H1 (cell line): ENCODE measurements at regions not wholly inside any gene's neighbourhood (a gene's known extent, or its start where the extent isn't known, plus 50 kb on each side); places are given as distances from the start of the nearest gene placed in this dataset.

Experiments used
- CTCF ChIA-PET: fragments of 300-600 bp; sonication (Branson Sonifier 250); formaldehyde crosslinking; loops from one replicate; lab custom pipeline; 2021; ENCODE audit not compliant: partially characterized antibody; lab: Charles Lee
- POLR2A ChIA-PET: fragments of 300-600 bp; sonication (Branson Sonifier 250); formaldehyde crosslinking; loops from one replicate; lab custom pipeline; 2021; ENCODE audit warnings: inconsistent platforms; ENCODE audit not compliant: partially characterized antibody; lab: Charles Lee
- DNase-seq, 2 experiments: peaks; one replicate each; pipeline versions ENCODE4 v3.0.0 to v3.0.0-alpha.2; 2010 to 2022; ENCODE audit warnings: low spot score in 2 of 2, low read depth in 1 of 2, mixed read lengths in 1 of 2
- FAIRE-seq: peaks from 2 replicates; lab custom pipeline; 2011; peaks lifted over from hg19 to GRCh38; lab: Jason Lieb, UNC
- H2AFZ ChIP-seq: 2 replicates; pipeline ENCODE4 v1.8.1; 2012; ENCODE audit warnings: low read length, inconsistent platforms
- H2AK5ac ChIP-seq: 2 replicates; pipeline ENCODE4 v1.6.1; 2013; ENCODE audit warnings: low read depth, low read length
- H2BK120ac ChIP-seq: replicated peaks from 2 replicates; pipeline ENCODE3; 2013; ENCODE audit warnings: low read depth, low read length, inconsistent platforms
- H2BK12ac ChIP-seq: 2 replicates; pipeline ENCODE4 v1.6.1; 2013; ENCODE audit warnings: low read depth, low read length
- H2BK15ac ChIP-seq: 2 replicates; pipeline ENCODE4 v1.6.1; 2013; ENCODE audit warnings: low read length
- H2BK20ac ChIP-seq: 2 replicates; pipeline ENCODE4 v1.6.1; 2013; ENCODE audit warnings: low read length
- H2BK5ac ChIP-seq: 2 replicates; pipeline ENCODE4 v1.6.1; 2013; ENCODE audit warnings: low read depth, low read length
- H3K14ac ChIP-seq: 2 replicates; pipeline ENCODE4 v1.6.1; 2013; ENCODE audit warnings: inconsistent platforms; ENCODE audit not compliant: insufficient read length
- H3K18ac ChIP-seq: 2 replicates; pipeline ENCODE4 v1.6.1; 2013; ENCODE audit warnings: low read length; ENCODE audit errors: extremely low read depth
- H3K23ac ChIP-seq: 2 replicates; pipeline ENCODE4 v1.6.1; 2013; ENCODE audit warnings: inconsistent platforms; ENCODE audit not compliant: insufficient read length
- H3K23me2 ChIP-seq: 2 replicates; pipeline ENCODE4 v1.6.1; 2013; ENCODE audit warnings: low read depth, low read length
- H3K27ac ChIP-seq: 2 replicates; pipeline ENCODE4 v1.6.1; 2011; ENCODE audit warnings: low read depth, low read length, inconsistent platforms
- H3K27me3 ChIP-seq, 4 experiments: replicated peaks in 1 of 4; 1 replicate in 1 of 4; 2 replicates in 3 of 4; pipeline versions ENCODE4 v1.6.1 to v1.8.1; 2011 to 2013; ENCODE audit warnings: low read length in 3 of 4, mild to moderate bottlenecking in 3 of 4, inconsistent platforms in 2 of 4, mixed read lengths in 2 of 4, moderate library complexity in 1 of 4; ENCODE audit not compliant: control insufficient read depth in 3 of 4, insufficient read depth in 3 of 4; ENCODE audit errors: extremely low read depth in 1 of 4
- H3K36me3 ChIP-seq, 4 experiments: 2 replicates each; pipeline versions ENCODE4 v1.6.1 to v1.8.1; 2011 to 2013; ENCODE audit warnings: mild to moderate bottlenecking in 4 of 4, low read length in 3 of 4, moderate library complexity in 2 of 4, control low read depth in 1 of 4, inconsistent platforms in 1 of 4; ENCODE audit not compliant: insufficient read depth in 4 of 4, control insufficient read depth in 2 of 4
- H3K4ac ChIP-seq: replicated peaks from 2 replicates; pipeline ENCODE3; 2013; ENCODE audit warnings: low read length, low read depth, mixed read lengths, inconsistent platforms; ENCODE audit not compliant: insufficient read length
- H3K4me1 ChIP-seq, 4 experiments: replicated peaks in 1 of 4; 1 replicate in 1 of 4; 2 replicates in 3 of 4; pipeline versions ENCODE4 v1.6.1 to v1.8.1; 2011 to 2013; ENCODE audit warnings: low read length in 3 of 4, inconsistent platforms in 2 of 4, mixed read lengths in 1 of 4; ENCODE audit not compliant: insufficient read depth in 4 of 4, control insufficient read depth in 3 of 4
- H3K4me2 ChIP-seq, 2 experiments: 2 replicates each; pipeline versions ENCODE4 v1.6.1 to v1.8.1; 2011 to 2013; ENCODE audit warnings: low read depth in 2 of 2, low read length in 2 of 2, control low read depth in 1 of 2, inconsistent platforms in 1 of 2, mild to moderate bottlenecking in 1 of 2; ENCODE audit not compliant: insufficient read depth in 1 of 2
- H3K4me3 ChIP-seq, 4 experiments: fragments of 200-600, 300-600 bp in 1 of 4; sonication (generic), shearing (Covaris generic), sonication (Bioruptor Twin) in 1 of 4; 2 replicates each; pipeline versions ENCODE4 v1.5.1 to v1.8.1; 2011 to 2016; ENCODE audit warnings: low read length in 4 of 4, low read depth in 3 of 4, control low read depth in 2 of 4, inconsistent platforms in 2 of 4, mild to moderate bottlenecking in 2 of 4, mixed read lengths in 1 of 4, moderate library complexity in 1 of 4; ENCODE audit not compliant: insufficient read depth in 2 of 4; ENCODE audit errors: extremely low read depth in 1 of 4
- H3K56ac ChIP-seq: replicated peaks from 2 replicates; pipeline ENCODE3; 2013; ENCODE audit warnings: low read depth, mild to moderate bottlenecking, mixed read lengths, low read length, inconsistent platforms; ENCODE audit not compliant: insufficient read length
- H3K79me1 ChIP-seq: 2 replicates; pipeline ENCODE4 v1.6.1; 2013; ENCODE audit warnings: low read depth, low read length, control low read depth
- H3K79me2 ChIP-seq, 2 experiments: 2 replicates each; pipeline versions ENCODE4 v1.6.1 to v1.8.1; 2012 to 2013; ENCODE audit warnings: low read length in 2 of 2, mild to moderate bottlenecking in 2 of 2, inconsistent platforms in 1 of 2; ENCODE audit not compliant: insufficient read depth in 2 of 2, control insufficient read depth in 1 of 2
- H3K9ac ChIP-seq, 4 experiments: replicated peaks in 1 of 4; 1 replicate in 1 of 4; 2 replicates in 3 of 4; pipeline versions ENCODE4 v1.6.1 to v1.8.1; 2011 to 2013; ENCODE audit warnings: low read depth in 3 of 4, low read length in 3 of 4, control low read depth in 2 of 4, mild to moderate bottlenecking in 2 of 4, moderate library complexity in 2 of 4, inconsistent platforms in 1 of 4; ENCODE audit errors: extremely low read depth in 1 of 4
- H3K9me3 ChIP-seq, 2 experiments: 2 replicates each; pipeline versions ENCODE4 v1.6.1 to v1.8.1; 2012 to 2013; ENCODE audit warnings: mild to moderate bottlenecking in 2 of 2, moderate library complexity in 2 of 2, control low read depth in 1 of 2, inconsistent platforms in 1 of 2, low read depth in 1 of 2, low read length in 1 of 2, mixed read lengths in 1 of 2; ENCODE audit not compliant: insufficient read depth in 2 of 2
- H4K20me1 ChIP-seq, 2 experiments: replicated peaks in 1 of 2; 2 replicates each; pipeline versions ENCODE3 to v1.8.1; 2011 to 2013; ENCODE audit warnings: inconsistent platforms in 2 of 2, low read length in 2 of 2, mild to moderate bottlenecking in 1 of 2; ENCODE audit not compliant: insufficient read depth in 2 of 2, control insufficient read depth in 1 of 2
- H4K5ac ChIP-seq: 2 replicates; pipeline ENCODE4 v1.6.1; 2013; ENCODE audit warnings: low read length, low read depth, mixed read lengths, inconsistent platforms; ENCODE audit not compliant: insufficient read length
- H4K8ac ChIP-seq: 2 replicates; pipeline ENCODE4 v1.8.0; 2013; ENCODE audit warnings: mild to moderate bottlenecking, moderate library complexity, low read length, inconsistent platforms; ENCODE audit not compliant: insufficient read depth; ENCODE audit errors: extremely low read depth
- H4K91ac ChIP-seq: replicated peaks from 2 replicates; pipeline ENCODE3; 2013; ENCODE audit warnings: low read length, mixed read lengths, inconsistent platforms; ENCODE audit not compliant: insufficient read length
- ATF3 ChIP-seq: IDR thresholded peaks from 2 replicates; pipeline ENCODE4 v1.6.1; 2011; ENCODE audit warnings: low read depth, mild to moderate bottlenecking, low read length; ENCODE audit not compliant: insufficient read depth
- BACH1 ChIP-seq: IDR thresholded peaks from 2 replicates; pipeline ENCODE4 v1.6.1; 2012; ENCODE audit warnings: low read length, improper control_type of control experiment
- CBX5 ChIP-seq: fragments of 300-800, 300-1000 bp; sonication (generic); IDR thresholded peaks from 2 replicates; pipeline ENCODE4 v1.7.1; 2016; ENCODE audit warnings: antibody characterized with exemption, low read length, low read depth
- CTBP2 ChIP-seq: IDR thresholded peaks from 2 replicates; pipeline ENCODE4 v1.7.0; 2011; ENCODE audit warnings: borderline replicate concordance, mild to moderate bottlenecking, moderate library complexity, mixed read lengths, low read length; ENCODE audit not compliant: insufficient read depth, insufficient read length
- E2F6 ChIP-seq: IDR thresholded peaks from 2 replicates; pipeline ENCODE4 v1.6.1; 2012; ENCODE audit warnings: inconsistent platforms
- HDAC6 ChIP-seq: IDR thresholded peaks from one replicate; pipeline ENCODE4 v1.7.1; 2012; ENCODE audit warnings: low read depth, mild to moderate bottlenecking, inconsistent platforms, low read length, moderate library complexity
- JUN ChIP-seq: IDR thresholded peaks from 2 replicates; pipeline ENCODE4 v1.6.1; 2011; ENCODE audit warnings: low read depth, mild to moderate bottlenecking, improper control_type of control experiment, low read length
- NANOG ChIP-seq: IDR thresholded peaks from 2 replicates; pipeline ENCODE4 v1.6.1; 2011; ENCODE audit warnings: low read length, low read depth, mild to moderate bottlenecking, inconsistent platforms; ENCODE audit not compliant: insufficient read depth, poor library complexity, severe bottlenecking
- RBBP5 ChIP-seq: IDR thresholded peaks from 2 replicates; pipeline ENCODE4 v1.7.1; 2012; ENCODE audit warnings: low read depth, mild to moderate bottlenecking, inconsistent platforms, low read length, moderate library complexity, borderline replicate concordance
- RFX5 ChIP-seq: IDR thresholded peaks from 2 replicates; pipeline ENCODE4 v1.6.1; 2011; ENCODE audit warnings: low read depth, low read length, improper control_type of control experiment, borderline replicate concordance
- SIN3A ChIP-seq, 2 experiments: IDR thresholded peaks in 1 of 2; conservative IDR thresholded peaks in 1 of 2; 2 replicates each; pipeline ENCODE4 v1.6.1; 2011 to 2012; ENCODE audit warnings: low read length in 2 of 2, improper control_type of control experiment in 1 of 2, low read depth in 1 of 2, mild to moderate bottlenecking in 1 of 2
- SIRT6 ChIP-seq: IDR thresholded peaks from one replicate; pipeline ENCODE4 v1.7.1; 2012; ENCODE audit warnings: low read length, inconsistent platforms
- TAF1 ChIP-seq: IDR thresholded peaks from 2 replicates; pipeline ENCODE4 v1.6.1; 2011; ENCODE audit warnings: mild to moderate bottlenecking, low read depth, low read length
- TBP ChIP-seq: IDR thresholded peaks from 2 replicates; pipeline ENCODE4 v1.6.1; 2011; ENCODE audit warnings: low read depth, low read length, improper control_type of control experiment
- WGBS, 2 experiments: shearing (Covaris generic) in 1 of 2; methylation state at CpG; one replicate each; pipeline versions ENCODE4 v1.1.6 to v1.1.7; 2013 to 2015; ENCODE audit warnings: low lambda C conversion rate in 2 of 2, mixed read lengths in 2 of 2, inconsistent platforms in 1 of 2, low coverage in 1 of 2, missing lambda C conversion rate in 1 of 2; ENCODE audit not compliant: insufficient replicate concordance in 2 of 2, insufficient coverage in 1 of 2, insufficient read length in 1 of 2; ENCODE audit errors: extremely low coverage in 1 of 2, missing lambda C conversion rate in 1 of 2; 5-methylcytosine and 5-hydroxymethylcytosine counted together

- Histone ChIP-seq H3K23me2 (no peaks in the 10 kb centered on the region), H3K4ac (no peak overlapping the region), H3K23ac (no peak overlapping the region), H2BK12ac (no peak overlapping the region), H3K79me1 (no peaks in the 10 kb centered on the region), H2BK5ac (no peak overlapping the region), H4K20me1 (no peaks in the 10 kb centered on the region), H3K9ac (no peak overlapping the region), H3K36me3 (no peaks in the 10 kb centered on the region), H4K5ac (no peak overlapping the region), H3K4me3 (no peak overlapping the region), H4K91ac (no peak overlapping the region), H3K4me2 (no peak overlapping the region), H3K27me3 (no peaks in the 10 kb centered on the region), H2AK5ac (no peak overlapping the region), H3K56ac (no peak overlapping the region), H2AFZ (no peak overlapping the region; the same call in 1 of the 2 replicates), H3K14ac (no peak overlapping the region), H3K18ac (no peak overlapping the region), H2BK15ac (no peak overlapping the region), H3K4me1 (no peaks in the 10 kb centered on the region), H3K9me3 (no peaks in the 10 kb centered on the region), H3K79me2 (no peaks in the 10 kb centered on the region), H3K27ac (no peak overlapping the region), H2BK20ac (no peak overlapping the region), H2BK120ac (no peak overlapping the region), H4K8ac (no peak overlapping the region)
- ChIA-PET CTCF (no interaction called here), POLR2A (no interaction called here)
- no peak for FAIRE-seq
- no peak for DNase-seq
- WGBS, 2 experiments: 94% methylated on average over 2 of the region's 2 CpGs; no CpG with 5 or more reads in 1 of the 2 experiments
- TF ChIP-seq TBP: no peak
- no peak for TF ChIP-seq SIRT6
- no peak for TF ChIP-seq RFX5
- TF ChIP-seq HDAC6: no peak
- TF ChIP-seq TAF1: no peak
- no peak for TF ChIP-seq BACH1
- no peak for TF ChIP-seq NANOG
- no peak for TF ChIP-seq RBBP5
- TF ChIP-seq CBX5: no peak
- TF ChIP-seq JUN: no peak
- no peak for TF ChIP-seq ATF3
- no peak for TF ChIP-seq E2F6
- TF ChIP-seq CTBP2: no peak
- no peak for TF ChIP-seq SIN3A (conservative IDR thresholded peaks at IDR 0.05 in 1 of 2, IDR thresholded peaks at IDR 0.05 in 1 of 2; ENCODE audit: low read depth in 1 of 2, low read length in 2 of 2)
Measured at GRCh38 chr13:63156816-63157215, 1741.2 kb upstream of the PCDH20 start.
